OCI-LY1 (cell line): ENCODE measurements at regions not wholly inside any gene's neighbourhood (a gene's known extent, or its start where the extent isn't known, plus 50 kb on each side); places are given as distances from the start of the nearest gene placed in this dataset.

Experiments
- H2AFZ ChIP-seq: fragments of 200-600 bp; sonication (generic), shearing (Covaris generic); 2 replicates; pipeline ENCODE4 v1.6.0; 2014; ENCODE audit warnings: antibody characterized with exemption, mild to moderate bottlenecking, low read length
- H3F3A ChIP-seq: fragments of 200-600 bp; sonication (generic), shearing (Covaris generic); 2 replicates; pipeline ENCODE4 v1.6.0; 2014; ENCODE audit warnings: mild to moderate bottlenecking, antibody characterized with exemption, low read length, moderate library complexity; ENCODE audit not compliant: insufficient read depth
- H3K27ac ChIP-seq: fragments of 200-600 bp; sonication (generic); 2 replicates; pipeline ENCODE4 v1.5.1; 2014; ENCODE audit warnings: low read length, mixed run types, mild to moderate bottlenecking, low read depth; ENCODE audit not compliant: poor library complexity, severe bottlenecking
- H3K27me3 ChIP-seq: fragments of 200-600 bp; sonication (generic); 2 replicates; pipeline ENCODE4 v1.6.0; 2014; ENCODE audit warnings: antibody characterized with exemption, mild to moderate bottlenecking, low read length, moderate library complexity; ENCODE audit not compliant: insufficient read depth
- H3K36me3 ChIP-seq: fragments of 200-600 bp; sonication (generic); 2 replicates; pipeline ENCODE4 v1.6.1; 2014; ENCODE audit warnings: mild to moderate bottlenecking, antibody characterized with exemption, low read length, moderate library complexity, mixed read lengths; ENCODE audit not compliant: insufficient read depth
- H3K4me1 ChIP-seq: fragments of 200-600 bp; sonication (generic); 2 replicates; pipeline ENCODE4 v1.5.1; 2014; ENCODE audit warnings: mild to moderate bottlenecking, low read length, moderate library complexity; ENCODE audit not compliant: insufficient read depth, severe bottlenecking
- H3K4me2 ChIP-seq: fragments of 200-600 bp; sonication (generic), shearing (Covaris generic); 2 replicates; pipeline ENCODE4 v1.6.1; 2014; ENCODE audit warnings: low read length
- H3K4me3 ChIP-seq: fragments of 200-600 bp; sonication (generic); 2 replicates; pipeline ENCODE4 v1.5.1; 2014; ENCODE audit warnings: low read length, low read depth, mild to moderate bottlenecking, mixed read lengths; ENCODE audit not compliant: poor library complexity, severe bottlenecking
- H3K79me2 ChIP-seq: fragments of 200-600 bp; shearing (Covaris generic); 2 replicates; pipeline ENCODE4 v1.6.1; 2016; ENCODE audit warnings: mixed run types, low read length, mixed read lengths; ENCODE audit not compliant: insufficient read depth
- H3K9ac ChIP-seq: fragments of 200-600 bp; sonication (generic), shearing (Covaris generic); 2 replicates; pipeline ENCODE4 v1.6.1; 2014; ENCODE audit warnings: mild to moderate bottlenecking, low read length, mixed read lengths
- H3K9me2 ChIP-seq: fragments of 200-600 bp; sonication (generic), shearing (Covaris generic); 2 replicates; pipeline ENCODE4 v1.6.1; 2014; ENCODE audit warnings: low read depth, mild to moderate bottlenecking, low read length, mixed read lengths
- H3K9me3 ChIP-seq: fragments of 200-600 bp; shearing (Covaris generic); 2 replicates; pipeline ENCODE4 v1.6.1; 2014; ENCODE audit warnings: low read length, mixed read lengths
- H4K20me1 ChIP-seq: fragments of 200-600 bp; sonication (generic), shearing (Covaris generic); 2 replicates; pipeline ENCODE4 v1.6.0; 2016; ENCODE audit warnings: mild to moderate bottlenecking, low read length; ENCODE audit not compliant: insufficient read depth
- EZH2 ChIP-seq: fragments of 200-600 bp; sonication (generic), shearing (Covaris generic); IDR thresholded peaks from 2 replicates; pipeline ENCODE4 v1.8.0; 2017; ENCODE audit warnings: borderline replicate concordance, mixed run types, mild to moderate bottlenecking, antibody characterized with exemption, low read length, moderate library complexity, mixed read lengths
- TF ChIP-seq, protein P1 (sequence below): fragments of 200-600 bp; sonication (generic), shearing (Covaris generic); IDR thresholded peaks from 2 replicates; pipeline ENCODE4 v1.5.1; 2017; ENCODE audit warnings: mild to moderate bottlenecking, antibody characterized with exemption, low read length, moderate library complexity, mixed read lengths

DNA sequence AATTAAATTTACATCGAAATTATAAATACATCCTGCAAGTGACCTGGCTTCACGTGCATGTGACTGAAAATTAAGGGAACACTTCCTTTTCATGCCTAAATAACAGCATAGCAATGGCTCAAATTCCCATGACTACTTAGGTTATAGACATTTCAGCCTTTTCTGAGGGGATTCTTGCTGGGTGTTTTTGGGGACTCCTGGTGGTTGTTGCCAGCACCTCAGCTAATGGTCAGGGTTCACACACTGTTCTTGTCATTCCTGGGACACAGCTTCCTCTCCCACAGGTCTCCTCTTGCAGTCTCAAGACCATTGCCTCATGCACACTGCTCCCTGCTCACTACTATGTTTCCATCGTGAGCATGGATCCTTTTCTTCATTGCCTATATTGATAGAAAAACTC lies 148.9 kb upstream of the GLI3 start:
- Histone ChIP-seq H3K27ac (no peak overlapping the region), H3K4me1 (no peaks in the 10 kb centered on the region), H3K27me3 (no peaks in the 10 kb centered on the region), H4K20me1 (no peaks in the 10 kb centered on the region), H3K4me3 (no peak overlapping the region), H3F3A (no peaks in the 10 kb centered on the region), H3K79me2 (no peaks in the 10 kb centered on the region), H3K4me2 (no peak overlapping the region), H3K9ac (no peak overlapping the region), H2AFZ (no peak overlapping the region), H3K36me3 (no peaks in the 10 kb centered on the region), H3K9me2 (no peaks in the 10 kb centered on the region), H3K9me3 (no peaks in the 10 kb centered on the region)
- TF ChIP-seq, protein P1, sequence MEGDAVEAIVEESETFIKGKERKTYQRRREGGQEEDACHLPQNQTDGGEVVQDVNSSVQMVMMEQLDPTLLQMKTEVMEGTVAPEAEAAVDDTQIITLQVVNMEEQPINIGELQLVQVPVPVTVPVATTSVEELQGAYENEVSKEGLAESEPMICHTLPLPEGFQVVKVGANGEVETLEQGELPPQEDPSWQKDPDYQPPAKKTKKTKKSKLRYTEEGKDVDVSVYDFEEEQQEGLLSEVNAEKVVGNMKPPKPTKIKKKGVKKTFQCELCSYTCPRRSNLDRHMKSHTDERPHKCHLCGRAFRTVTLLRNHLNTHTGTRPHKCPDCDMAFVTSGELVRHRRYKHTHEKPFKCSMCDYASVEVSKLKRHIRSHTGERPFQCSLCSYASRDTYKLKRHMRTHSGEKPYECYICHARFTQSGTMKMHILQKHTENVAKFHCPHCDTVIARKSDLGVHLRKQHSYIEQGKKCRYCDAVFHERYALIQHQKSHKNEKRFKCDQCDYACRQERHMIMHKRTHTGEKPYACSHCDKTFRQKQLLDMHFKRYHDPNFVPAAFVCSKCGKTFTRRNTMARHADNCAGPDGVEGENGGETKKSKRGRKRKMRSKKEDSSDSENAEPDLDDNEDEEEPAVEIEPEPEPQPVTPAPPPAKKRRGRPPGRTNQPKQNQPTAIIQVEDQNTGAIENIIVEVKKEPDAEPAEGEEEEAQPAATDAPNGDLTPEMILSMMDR, result no peak
- no peak for TF ChIP-seq EZH2

DNA sequence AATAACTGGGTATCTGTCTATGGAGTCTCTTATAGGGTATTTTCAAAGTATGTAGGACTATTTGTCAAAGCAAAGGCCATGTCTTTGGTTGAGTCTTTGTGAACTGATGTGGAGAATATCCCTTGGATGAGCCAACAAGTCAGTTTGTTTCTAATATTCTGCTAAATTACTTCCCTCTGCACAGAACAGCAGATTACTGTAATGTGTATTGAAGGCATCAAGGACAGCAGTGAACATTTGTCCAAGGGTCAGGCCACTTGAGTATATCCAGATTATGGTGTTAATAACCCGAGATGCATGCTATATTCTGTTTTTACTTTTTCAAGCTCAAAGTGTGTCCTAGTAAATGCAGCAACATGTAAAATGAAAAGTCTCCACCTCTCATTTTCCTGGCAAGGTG lies 144.2 kb upstream of the GLI3 start:
- Histone ChIP-seq H3K79me2 (no peaks in the 10 kb centered on the region), H2AFZ (no peak overlapping the region), H4K20me1 (no peaks in the 10 kb centered on the region), H3F3A (no peaks in the 10 kb centered on the region), H3K9me3 (no peaks in the 10 kb centered on the region), H3K4me1 (no peaks in the 10 kb centered on the region), H3K36me3 (no peaks in the 10 kb centered on the region), H3K27ac (no peak overlapping the region), H3K9me2 (no peaks in the 10 kb centered on the region), H3K27me3 (no peaks in the 10 kb centered on the region), H3K4me2 (no peak overlapping the region), H3K9ac (no peak overlapping the region), H3K4me3 (no peak overlapping the region)
- TF ChIP-seq, protein P1, result no peak
- no peak for TF ChIP-seq EZH2

DNA sequence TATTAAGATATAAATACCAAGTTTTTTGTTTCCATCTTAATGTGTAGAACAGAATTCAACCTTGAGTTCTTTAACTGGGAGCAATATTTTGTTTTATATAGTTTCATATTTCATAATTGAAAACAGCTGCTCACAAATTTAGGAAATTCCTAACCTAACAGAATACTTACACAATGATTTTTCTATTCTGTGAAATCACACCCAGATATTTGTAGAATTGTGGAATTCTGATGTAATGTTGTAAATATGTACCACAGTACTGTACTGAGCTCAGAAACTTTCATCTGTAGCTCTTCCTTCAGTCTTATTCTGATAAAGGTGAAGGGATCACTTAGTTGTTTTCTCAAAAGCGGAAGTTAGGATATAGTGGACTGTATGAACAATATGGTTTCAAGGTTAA lies 143.4 kb upstream of the GLI3 start:
- no peaks in the 10 kb centered on the region for H3K4me1 ChIP-seq
- H3K9me3 ChIP-seq, result no peaks in the 10 kb centered on the region
- H3K9ac ChIP-seq, result no peak overlapping the region
- H3K4me3 ChIP-seq, result no peak overlapping the region
- H3F3A ChIP-seq, result no peaks in the 10 kb centered on the region
- no peak overlapping the region for H3K4me2 ChIP-seq
- H3K27me3 ChIP-seq, result no peaks in the 10 kb centered on the region
- no peak overlapping the region for H2AFZ ChIP-seq
- no peak overlapping the region for H3K27ac ChIP-seq
- no peaks in the 10 kb centered on the region for H3K9me2 ChIP-seq
- H4K20me1 ChIP-seq, result no peaks in the 10 kb centered on the region
- H3K36me3 ChIP-seq, result no peaks in the 10 kb centered on the region
- H3K79me2 ChIP-seq, result no peaks in the 10 kb centered on the region
- TF ChIP-seq EZH2, result no peak
- TF ChIP-seq, protein P1, result no peak
